IgD-negative memory B cell (primary cell): ENCODE measurements at regions not wholly inside any gene's neighbourhood (a gene's known extent, or its start where the extent isn't known, plus 50 kb on each side); places are given as distances from the start of the nearest gene placed in this dataset.
"Not testable (repeated sequence)": the region's sequence is repeated elsewhere in the genome, so short reads cannot be mapped to it uniquely, and the experiment has no call there.

Experiments used
- H3K27ac Mint-ChIP-seq, 3 donors: one replicate each; pipeline ENCODE4 v1.8.0; 2020 to 2022; ENCODE audit warnings: mild to moderate bottlenecking in 3 of 3, mixed read lengths in 3 of 3, moderate library complexity in 1 of 3
- H3K27me3 Mint-ChIP-seq: one replicate; pipeline ENCODE4 v1.8.0; 2021; ENCODE audit warnings: mixed read lengths
- H3K36me3 Mint-ChIP-seq: one replicate; pipeline ENCODE4 v1.8.0; 2020; ENCODE audit warnings: mild to moderate bottlenecking, mixed read lengths
- H3K4me1 Mint-ChIP-seq, 3 donors: one replicate each; pipeline ENCODE4 v1.8.0; 2020 to 2022; ENCODE audit warnings: mixed read lengths in 3 of 3, mild to moderate bottlenecking in 1 of 3
- H3K4me3 Mint-ChIP-seq, 4 donors: one replicate each; pipeline ENCODE4 v1.8.0; 2020 to 2022; ENCODE audit warnings: mild to moderate bottlenecking in 4 of 4, mixed read lengths in 4 of 4, moderate library complexity in 3 of 4
- H3K9me3 Mint-ChIP-seq, 3 donors: one replicate each; pipeline ENCODE4 v1.8.0; 2020 to 2021; ENCODE audit warnings: mixed read lengths in 3 of 3, mild to moderate bottlenecking in 1 of 3

DNA sequence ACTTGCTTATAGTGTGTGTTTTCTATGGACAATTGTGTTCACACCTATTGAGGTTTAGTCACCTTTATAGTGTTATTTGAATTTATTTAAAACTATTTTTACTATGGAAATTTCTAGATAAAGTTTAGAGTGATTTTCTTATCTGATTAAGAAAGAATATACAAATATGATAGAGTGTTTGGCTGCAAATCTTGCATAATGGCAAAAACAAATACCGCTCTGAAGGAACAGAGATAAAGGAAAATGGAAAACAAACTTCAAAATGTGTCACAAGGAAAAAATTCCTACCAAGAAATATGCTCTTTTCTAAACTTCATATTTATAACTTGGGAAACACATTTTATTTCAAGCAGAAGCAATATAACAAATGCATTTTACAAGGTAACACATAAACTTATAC is 423.1 kb downstream of the TOX3 start:
- H3K27ac Mint-ChIP-seq: no peak overlapping the region
- no peaks in the 10 kb centered on the region for H3K4me1 Mint-ChIP-seq
- H3K27me3 Mint-ChIP-seq: no peaks in the 10 kb centered on the region
- no peaks in the 10 kb centered on the region for H3K36me3 Mint-ChIP-seq
- H3K4me3 Mint-ChIP-seq: no peak overlapping the region
- H3K9me3 Mint-ChIP-seq: peaks cover 4 to 25% (median 4%) of the 10 kb centered on the region in 3 donors

- Mint-ChIP-seq H3K27ac (no peak overlapping the region), H3K4me1 (no peaks in the 10 kb centered on the region), H3K27me3 (no peaks in the 10 kb centered on the region), H3K9me3 (peaks cover 4 to 24% (median 4%) of the 10 kb centered on the region in 3 donors), H3K36me3 (no peaks in the 10 kb centered on the region), H3K4me3 (no peak overlapping the region)
Measured at GRCh38 chr16:52123061-52123839, 423.7 kb downstream of the TOX3 start.

DNA sequence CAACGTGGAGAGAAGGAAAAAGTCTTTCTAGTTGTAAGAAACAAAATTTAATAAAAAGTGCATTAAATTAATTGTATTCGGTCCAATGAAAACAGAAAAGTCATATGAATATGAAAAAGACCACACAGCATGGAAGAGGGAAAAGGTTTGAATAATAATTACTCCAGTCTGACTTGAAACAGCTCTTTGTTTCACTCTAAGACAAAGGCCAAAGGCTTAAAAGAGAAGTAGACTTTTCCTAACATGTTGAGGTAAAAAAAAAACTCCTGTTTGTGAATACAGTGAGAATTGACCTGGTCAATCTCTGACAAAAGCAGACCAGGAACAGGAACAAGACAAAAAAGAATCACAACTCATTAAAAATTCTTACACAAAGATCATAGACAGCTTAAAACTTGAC is 429.8 kb downstream of the TOX3 start:
- H3K27ac Mint-ChIP-seq: peak overlapping the region in 1 of 3 donors; percentile 18
- no peak overlapping the region for H3K4me3 Mint-ChIP-seq
- H3K36me3 Mint-ChIP-seq: no peaks in the 10 kb centered on the region
- H3K9me3 Mint-ChIP-seq: peaks cover 2 to 18% (median 7%) of the 10 kb centered on the region in 3 donors
- H3K27me3 Mint-ChIP-seq: no peaks in the 10 kb centered on the region
- no peaks in the 10 kb centered on the region for H3K4me1 Mint-ChIP-seq

DNA sequence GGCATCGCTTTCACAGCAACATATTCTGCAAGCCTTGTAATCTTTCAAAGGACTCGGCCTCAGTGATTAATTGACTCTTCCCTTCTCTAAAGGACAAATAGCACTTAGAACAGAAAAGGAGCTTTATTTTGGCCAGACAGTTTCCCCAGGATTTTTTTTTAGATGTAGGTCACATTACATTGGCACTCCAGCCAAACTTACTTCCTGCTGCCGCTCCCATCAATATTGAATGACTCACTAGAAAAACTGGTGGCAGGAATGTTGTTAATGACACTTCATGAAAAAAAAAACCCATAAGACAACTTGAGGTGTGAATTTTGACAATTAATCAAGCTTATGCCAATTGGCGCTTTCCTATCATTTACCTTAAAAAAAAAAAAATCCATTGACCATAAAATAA is 432.6 kb downstream of the TOX3 start:
- no peaks in the 10 kb centered on the region for H3K4me1 Mint-ChIP-seq
- no peak overlapping the region for H3K4me3 Mint-ChIP-seq
- no peaks in the 10 kb centered on the region for H3K36me3 Mint-ChIP-seq
- H3K27me3 Mint-ChIP-seq: no peaks in the 10 kb centered on the region
- H3K27ac Mint-ChIP-seq: peak overlapping the region in 1 of 3 donors; percentile 63
- H3K9me3 Mint-ChIP-seq: peaks cover 1 to 11% (median 3%) of the 10 kb centered on the region in 3 donors

DNA sequence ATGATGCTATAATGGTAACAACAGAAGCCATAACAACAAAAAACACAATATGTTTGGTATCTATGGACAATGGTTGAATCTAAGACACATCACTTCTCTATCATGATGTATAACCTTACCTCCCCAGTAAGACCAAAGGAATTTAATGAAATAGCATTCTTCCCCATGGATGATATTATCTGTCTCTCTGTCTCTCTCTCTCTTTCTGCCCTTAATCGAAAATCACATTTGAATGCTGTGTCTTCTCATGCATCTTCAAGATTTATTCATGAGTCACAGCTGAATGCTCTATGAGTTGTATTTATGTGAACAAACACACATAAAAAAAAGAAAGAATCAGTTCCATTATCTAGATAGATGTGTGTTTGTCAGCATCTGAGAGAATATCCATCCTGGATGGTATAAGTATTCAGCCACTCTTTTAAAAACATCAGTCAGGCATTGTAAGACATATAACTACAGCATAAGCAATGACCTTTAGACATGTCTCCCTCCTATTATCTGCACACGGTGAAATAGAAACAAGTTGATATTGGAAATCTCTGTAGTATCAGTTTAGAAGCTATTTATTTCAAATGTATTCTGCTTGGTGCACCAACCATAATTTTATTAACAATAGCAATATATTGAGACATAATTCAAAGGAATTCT is 433.3 kb downstream of the TOX3 start:
- H3K36me3 Mint-ChIP-seq: no peaks in the 10 kb centered on the region
- H3K27me3 Mint-ChIP-seq: no peaks in the 10 kb centered on the region
- H3K27ac Mint-ChIP-seq: no peak overlapping the region
- no peaks in the 10 kb centered on the region for H3K4me1 Mint-ChIP-seq
- H3K9me3 Mint-ChIP-seq: peaks cover 1 to 7% (median 3%) of the 10 kb centered on the region in 3 donors
- H3K4me3 Mint-ChIP-seq: no peak overlapping the region

- not testable (repeated sequence) for H3K27ac Mint-ChIP-seq, H3K4me3 Mint-ChIP-seq, H3K4me1 Mint-ChIP-seq, H3K27me3 Mint-ChIP-seq, H3K36me3 Mint-ChIP-seq, H3K9me3 Mint-ChIP-seq
Measured at GRCh38 chr16:52104993-52105392, 441.9 kb downstream of the TOX3 start.

DNA sequence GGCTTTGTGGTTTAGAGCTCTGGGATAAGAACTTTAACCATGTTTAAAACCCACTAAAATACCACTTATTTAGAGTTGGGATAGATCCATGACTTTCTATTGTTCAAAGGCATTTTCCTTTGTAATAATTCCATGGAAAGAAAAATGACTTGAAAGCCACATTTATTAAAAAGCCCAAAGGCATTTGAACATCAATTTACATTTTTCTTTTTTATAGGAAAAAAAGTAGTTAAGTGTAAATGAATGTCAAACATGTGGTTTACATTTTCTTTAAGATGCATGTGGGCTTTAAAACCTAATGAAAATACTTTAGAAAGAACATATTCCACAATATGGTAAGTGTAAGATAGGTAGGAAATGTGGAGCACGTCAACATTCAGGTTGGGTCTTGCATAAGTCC is 443.2 kb downstream of the TOX3 start:
- Mint-ChIP-seq H3K36me3 (peaks cover 2% of the 10 kb centered on the region), H3K27me3 (no peaks in the 10 kb centered on the region), H3K27ac (no peak overlapping the region), H3K4me3 (no peak overlapping the region), H3K9me3 (peaks cover 3 to 7% (median 4%) of the 10 kb centered on the region in 3 donors), H3K4me1 (no peaks in the 10 kb centered on the region)

DNA sequence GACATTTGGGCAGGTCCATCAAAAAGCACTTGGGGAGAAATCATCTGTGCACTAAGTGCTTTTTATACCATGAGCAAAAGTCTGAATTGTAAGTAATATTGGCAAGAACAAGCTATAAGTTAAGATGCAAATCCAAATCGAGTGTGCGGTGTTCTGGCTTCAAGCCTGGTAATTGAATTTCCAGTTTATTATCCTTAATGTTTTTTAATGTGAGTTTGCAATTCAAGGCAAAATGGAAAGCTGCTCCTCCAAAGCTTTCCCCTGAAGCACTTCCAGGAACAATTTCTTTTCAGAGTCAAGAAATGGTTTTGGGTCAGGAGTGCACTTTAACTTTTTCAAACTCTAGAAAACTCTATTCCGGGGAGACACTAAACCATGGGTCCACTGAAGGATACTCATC is 445.7 kb downstream of the TOX3 start:
- H3K9me3 Mint-ChIP-seq: peaks cover 3 to 7% (median 4%) of the 10 kb centered on the region in 3 donors
- H3K36me3 Mint-ChIP-seq: peaks cover 2% of the 10 kb centered on the region
- no peaks in the 10 kb centered on the region for H3K27me3 Mint-ChIP-seq
- H3K27ac Mint-ChIP-seq: no peak overlapping the region
- no peaks in the 10 kb centered on the region for H3K4me1 Mint-ChIP-seq
- no peak overlapping the region for H3K4me3 Mint-ChIP-seq

- H3K4me1 Mint-ChIP-seq: no peaks in the 10 kb centered on the region
- H3K9me3 Mint-ChIP-seq: peaks cover 0 to 7% (median 6%) of the 10 kb centered on the region in 3 donors
Measured at GRCh38 chr16:52099382-52099781, 447.6 kb downstream of the TOX3 start.

GRCh38 chr16:52095471-52095870 is 451.5 kb downstream of the TOX3 start:
- H3K4me3 Mint-ChIP-seq: no peak overlapping the region
- no peaks in the 10 kb centered on the region for H3K27me3 Mint-ChIP-seq
- peak overlapping the region in 1 of 3 donors; percentile 41 for H3K27ac Mint-ChIP-seq
- no peaks in the 10 kb centered on the region for H3K4me1 Mint-ChIP-seq
- H3K36me3 Mint-ChIP-seq: no peaks in the 10 kb centered on the region
- H3K9me3 Mint-ChIP-seq: peaks cover 2 to 3% (median 3%) of the 10 kb centered on the region in 3 donors

More at GRCh38 chr16:52099382-52099781, 447.6 kb downstream of the TOX3 start:
- H3K27me3 Mint-ChIP-seq: no peaks in the 10 kb centered on the region
- H3K27ac Mint-ChIP-seq: no peak overlapping the region
- no peaks in the 10 kb centered on the region for H3K36me3 Mint-ChIP-seq
- H3K4me3 Mint-ChIP-seq: no peak overlapping the region

DNA sequence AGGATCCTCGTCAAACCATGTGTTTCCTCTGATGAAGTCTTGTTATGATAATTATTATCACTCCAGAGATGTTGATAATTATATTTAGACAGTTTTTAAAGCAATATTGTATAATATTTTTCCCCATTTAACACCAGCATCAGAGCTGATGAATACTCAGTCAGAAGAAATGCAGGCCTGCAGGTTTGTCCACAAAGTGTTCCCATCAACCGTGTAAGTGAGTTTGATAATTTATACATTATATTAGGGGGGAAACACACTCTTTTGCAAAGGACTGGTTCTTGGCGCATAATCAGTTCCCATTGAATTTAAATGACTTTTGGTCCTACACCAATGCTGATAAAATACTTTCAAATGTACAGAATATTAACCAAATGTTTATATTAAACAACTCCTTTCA is 454.8 kb downstream of the TOX3 start:
- Mint-ChIP-seq H3K27me3 (no peaks in the 10 kb centered on the region), H3K27ac (no peak overlapping the region), H3K4me1 (no peaks in the 10 kb centered on the region), H3K9me3 (peaks cover 4 to 13% (median 6%) of the 10 kb centered on the region in 3 donors), H3K36me3 (no peaks in the 10 kb centered on the region), H3K4me3 (no peak overlapping the region)

DNA sequence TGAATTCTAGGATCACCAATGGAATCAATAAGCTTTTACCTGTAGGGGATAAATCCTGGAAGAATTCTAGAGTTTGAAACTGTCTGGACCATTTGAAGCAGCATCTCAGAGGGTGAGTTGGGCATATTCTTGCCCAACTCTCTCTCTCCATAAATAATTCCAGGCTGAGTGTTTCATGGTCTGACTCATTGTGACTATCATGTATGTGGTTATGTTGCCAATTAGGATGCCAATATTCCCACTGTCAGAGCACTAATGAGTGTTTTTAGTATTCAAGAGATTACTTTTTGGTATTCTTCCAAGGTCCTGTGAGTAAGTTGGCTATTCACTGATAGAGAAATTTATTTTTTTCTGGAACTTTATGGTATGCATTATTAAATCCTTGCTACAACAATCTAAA is 456.9 kb downstream of the TOX3 start:
- Mint-ChIP-seq H3K9me3 (peaks cover 4 to 13% (median 6%) of the 10 kb centered on the region in 3 donors), H3K27me3 (no peaks in the 10 kb centered on the region), H3K27ac (no peak overlapping the region), H3K4me1 (no peaks in the 10 kb centered on the region), H3K4me3 (no peak overlapping the region), H3K36me3 (no peaks in the 10 kb centered on the region)

DNA sequence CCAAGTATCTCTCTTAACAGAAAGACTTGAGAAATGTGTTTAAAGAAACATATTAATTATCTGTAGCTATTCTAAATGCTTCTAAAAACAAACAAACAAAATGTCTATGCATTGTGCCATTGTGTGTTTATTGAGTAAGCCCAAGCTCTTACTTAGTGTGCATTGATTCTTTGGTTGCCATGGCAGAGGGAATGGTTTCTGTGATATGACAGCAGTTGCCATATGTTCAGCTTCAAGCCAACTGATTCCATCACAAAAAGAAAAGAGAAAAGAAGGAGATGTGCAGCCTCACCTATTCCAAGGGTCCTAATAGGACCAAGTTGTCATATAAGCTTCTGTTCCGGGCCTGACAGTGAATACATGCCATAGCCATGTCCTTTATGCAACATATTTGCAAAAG is 457.5 kb downstream of the TOX3 start:
- Mint-ChIP-seq H3K4me1 (no peaks in the 10 kb centered on the region), H3K36me3 (no peaks in the 10 kb centered on the region), H3K4me3 (no peak overlapping the region), H3K9me3 (peaks cover 4 to 10% (median 6%) of the 10 kb centered on the region in 3 donors), H3K27ac (no peak overlapping the region), H3K27me3 (no peaks in the 10 kb centered on the region)

DNA sequence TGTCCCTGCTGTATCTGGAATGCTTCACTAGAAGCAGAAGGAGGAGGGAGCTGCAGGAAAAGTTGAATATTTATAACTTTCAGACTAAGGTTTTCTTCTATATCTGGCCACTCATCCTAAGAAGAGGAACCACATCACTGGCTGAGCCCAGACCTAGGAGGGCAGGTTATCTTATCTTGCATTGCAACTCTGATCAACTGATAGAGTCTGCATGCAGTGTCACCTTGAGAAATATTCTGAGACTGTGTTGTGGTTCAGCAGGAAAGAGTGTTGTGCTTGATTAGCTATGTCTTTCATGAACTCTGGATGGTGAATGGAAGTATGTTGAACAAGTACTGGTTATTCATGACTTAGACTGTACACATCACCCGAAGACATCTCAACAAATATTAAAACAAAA is 460.0 kb downstream of the TOX3 start:
- Mint-ChIP-seq H3K27me3 (no peaks in the 10 kb centered on the region), H3K9me3 (peaks cover 3 to 15% (median 4%) of the 10 kb centered on the region in 3 donors), H3K4me1 (no peaks in the 10 kb centered on the region), H3K27ac (no peak overlapping the region), H3K4me3 (no peak overlapping the region), H3K36me3 (no peaks in the 10 kb centered on the region)

DNA sequence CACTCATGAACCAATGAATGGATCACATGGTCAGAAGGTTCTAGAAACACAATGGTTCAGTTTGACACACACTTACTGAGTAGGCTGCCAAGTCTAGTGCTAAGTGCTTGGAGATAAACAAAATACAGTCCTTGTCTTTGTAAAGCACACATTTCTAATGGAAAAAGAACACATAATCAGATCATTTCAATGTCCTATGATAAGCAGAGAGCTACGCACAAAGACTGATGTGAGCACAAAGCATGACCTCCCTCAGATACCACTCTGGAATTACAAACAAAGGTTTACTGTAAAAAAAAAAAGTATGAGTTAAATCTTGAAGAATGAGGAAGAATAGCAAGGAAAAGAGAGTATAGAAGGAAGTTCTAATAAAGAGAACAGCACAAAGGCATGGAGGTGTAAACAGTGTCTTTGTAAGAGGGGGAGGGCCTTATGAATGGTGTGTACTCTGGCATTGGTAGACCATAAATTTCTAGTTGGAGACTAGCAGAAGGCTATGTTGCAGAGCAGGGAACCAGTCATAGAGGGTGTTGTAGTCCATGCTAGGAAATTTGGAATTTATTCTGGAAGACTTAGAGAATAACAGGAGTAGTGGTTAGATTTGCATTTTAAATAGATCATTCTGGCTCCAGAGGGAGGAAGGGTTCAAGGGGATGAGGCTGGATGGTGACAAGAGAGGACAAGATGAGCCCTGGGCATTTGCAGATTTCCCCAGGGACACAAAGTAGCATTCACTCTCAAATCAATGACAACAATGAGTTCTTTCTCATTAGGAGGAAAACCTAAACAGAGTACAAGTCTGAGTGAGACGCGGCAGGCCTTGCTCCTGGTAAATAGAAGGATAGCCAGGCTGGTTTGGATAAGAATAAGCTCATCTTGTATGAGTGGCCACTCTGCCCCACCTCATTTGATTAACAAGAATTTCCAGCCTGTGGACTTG is 468.0 kb downstream of the TOX3 start:
- Mint-ChIP-seq H3K4me3 (peak overlapping the region in 1 of 4 donors; percentile 14), H3K4me1 (no peaks in the 10 kb centered on the region), H3K36me3 (no peaks in the 10 kb centered on the region), H3K9me3 (peaks cover 3 to 19% (median 4%) of the 10 kb centered on the region in 3 donors), H3K27me3 (no peaks in the 10 kb centered on the region), H3K27ac (no peak overlapping the region)
